Esophagus muscularis mucosa (tissue), 4 donors: ENCODE measurements at regions not wholly inside any gene's neighbourhood (a gene's known extent, or its start where the extent isn't known, plus 50 kb on each side); places are given as distances from the start of the nearest gene placed in this dataset.

Source experiments
- DNase-seq: peaks from one replicate; pipeline ENCODE4 v3.0.0-alpha.2; 2017; ENCODE audit errors: extremely low spot score
- H3K27ac ChIP-seq, 4 donors: fragments of 200-600 bp; sonication (generic); replicated peaks in 1 of 4; 1 replicate in 3 of 4; 2 replicates in 1 of 4; pipeline ENCODE4 v1.5.1; 2016 to 2019; ENCODE audit warnings: mild to moderate bottlenecking in 1 of 4
- H3K27me3 ChIP-seq, 4 donors: fragments of 200-600 bp; sonication (generic); one replicate each; pipeline versions ENCODE4 v1.5.1 to v1.6.0; 2016 to 2019
- H3K36me3 ChIP-seq, 4 donors: fragments of 200-600 bp; sonication (generic); one replicate each; pipeline ENCODE4 v1.5.1; 2016 to 2019
- H3K4me1 ChIP-seq, 4 donors: fragments of 200-600 bp; sonication (generic); one replicate each; pipeline ENCODE4 v1.5.1; 2016 to 2019
- H3K4me3 ChIP-seq, 4 donors: fragments of 200-600 bp; sonication (generic); 1 replicate in 2 of 4; 2 replicates in 2 of 4; pipeline ENCODE4 v1.5.1; 2016 to 2019; ENCODE audit warnings: mild to moderate bottlenecking in 4 of 4, moderate library complexity in 1 of 4
- H3K9me3 ChIP-seq, 4 donors: fragments of 200-600 bp; sonication (generic); 1 replicate in 3 of 4; 2 replicates in 1 of 4; pipeline ENCODE4 v1.5.1; 2016 to 2019
- EP300 ChIP-seq: sonication (generic); formaldehyde crosslinking; IDR thresholded peaks from one replicate; pipeline ENCODE4 v1.6.1; 2017; ENCODE audit warnings: antibody characterized with exemption
- POLR2A ChIP-seq: fragments of 450-650 bp; IDR thresholded peaks from one replicate; pipeline ENCODE4 v1.6.1; 2017; ENCODE audit warnings: antibody characterized with exemption, moderate library complexity, mild to moderate bottlenecking, low read depth
- POLR2AphosphoS5 ChIP-seq, 2 donors: sonication (generic); formaldehyde crosslinking; IDR thresholded peaks; one replicate each; pipeline ENCODE4 v1.6.1; 2017; ENCODE audit warnings: antibody characterized with exemption in 2 of 2
- WGBS: methylation state at CpG from one replicate; pipeline ENCODE4 v1.1.5; 2018; 5-methylcytosine and 5-hydroxymethylcytosine counted together
- intact Hi-C: fragments of 100-400 bp; cut with DNase I; formaldehyde crosslinking; loops from one replicate; pipeline ENCODE4 v1.15.1; 2023
- TF ChIP-seq, protein P1 (sequence below), 3 experiments: fragments of 200-600 bp in 2 of 3; fragments of 450-650 bp in 1 of 3; sonication (generic) in 2 of 3; IDR thresholded peaks; one replicate each; pipeline ENCODE4 v1.5.1; 2017 to 2019; ENCODE audit warnings: antibody characterized with exemption in 3 of 3, mild to moderate bottlenecking in 2 of 3, moderate library complexity in 1 of 3

DNA sequence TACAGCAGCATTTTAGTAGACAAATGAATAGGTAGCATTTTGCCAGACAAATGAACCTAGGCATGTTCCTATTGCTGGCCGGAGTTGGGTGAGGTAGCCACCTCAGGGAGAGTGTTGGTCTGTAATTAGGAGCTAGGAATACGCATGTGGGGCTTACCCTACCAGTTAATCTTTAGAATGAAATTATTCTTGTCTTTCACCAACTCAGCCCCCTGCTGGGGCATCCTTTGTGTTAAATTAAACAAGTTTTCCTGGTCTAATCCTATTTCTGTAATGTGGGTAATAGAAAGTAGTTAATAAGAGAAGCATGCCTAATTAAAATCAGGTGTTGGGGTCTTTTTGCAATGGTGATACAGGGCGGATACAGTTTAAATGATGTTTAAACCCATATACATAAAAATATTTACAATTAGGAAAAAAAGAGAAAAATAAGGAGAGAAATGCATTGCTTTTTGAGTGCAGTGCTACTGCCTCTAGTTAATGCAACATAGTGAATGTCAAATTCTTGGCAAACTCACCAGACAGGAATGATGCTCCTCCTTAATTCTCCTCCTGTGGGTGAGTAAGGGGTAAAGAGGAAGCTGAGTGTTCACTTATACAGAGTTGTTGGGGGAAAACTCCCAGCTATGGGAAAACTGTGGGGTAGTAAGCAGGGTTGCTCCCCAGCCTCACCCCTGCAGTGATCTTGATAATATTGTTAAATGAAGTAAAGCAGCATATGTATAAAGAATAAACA, 276.4 kb upstream of the EDNRB start:
- H3K4me3 ChIP-seq, result no peak overlapping the region
- no peaks in the 10 kb centered on the region for H3K4me1 ChIP-seq
- no peaks in the 10 kb centered on the region for H3K9me3 ChIP-seq
- no peaks in the 10 kb centered on the region for H3K36me3 ChIP-seq
- WGBS, result 98% methylated on average over 3 of the region's 3 CpGs
- DNase-seq, result no peak
- no peak overlapping the region for H3K27ac ChIP-seq
- no peak for TF ChIP-seq POLR2A
- TF ChIP-seq EP300, result no peak
- no peak for TF ChIP-seq POLR2AphosphoS5 (IDR thresholded peaks at IDR 0.05)
- TF ChIP-seq, protein P1, sequence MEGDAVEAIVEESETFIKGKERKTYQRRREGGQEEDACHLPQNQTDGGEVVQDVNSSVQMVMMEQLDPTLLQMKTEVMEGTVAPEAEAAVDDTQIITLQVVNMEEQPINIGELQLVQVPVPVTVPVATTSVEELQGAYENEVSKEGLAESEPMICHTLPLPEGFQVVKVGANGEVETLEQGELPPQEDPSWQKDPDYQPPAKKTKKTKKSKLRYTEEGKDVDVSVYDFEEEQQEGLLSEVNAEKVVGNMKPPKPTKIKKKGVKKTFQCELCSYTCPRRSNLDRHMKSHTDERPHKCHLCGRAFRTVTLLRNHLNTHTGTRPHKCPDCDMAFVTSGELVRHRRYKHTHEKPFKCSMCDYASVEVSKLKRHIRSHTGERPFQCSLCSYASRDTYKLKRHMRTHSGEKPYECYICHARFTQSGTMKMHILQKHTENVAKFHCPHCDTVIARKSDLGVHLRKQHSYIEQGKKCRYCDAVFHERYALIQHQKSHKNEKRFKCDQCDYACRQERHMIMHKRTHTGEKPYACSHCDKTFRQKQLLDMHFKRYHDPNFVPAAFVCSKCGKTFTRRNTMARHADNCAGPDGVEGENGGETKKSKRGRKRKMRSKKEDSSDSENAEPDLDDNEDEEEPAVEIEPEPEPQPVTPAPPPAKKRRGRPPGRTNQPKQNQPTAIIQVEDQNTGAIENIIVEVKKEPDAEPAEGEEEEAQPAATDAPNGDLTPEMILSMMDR (IDR thresholded peaks at IDR 0.05), result no peak
- no peaks in the 10 kb centered on the region for H3K27me3 ChIP-seq
- intact Hi-C loops, result no loop called here

DNA sequence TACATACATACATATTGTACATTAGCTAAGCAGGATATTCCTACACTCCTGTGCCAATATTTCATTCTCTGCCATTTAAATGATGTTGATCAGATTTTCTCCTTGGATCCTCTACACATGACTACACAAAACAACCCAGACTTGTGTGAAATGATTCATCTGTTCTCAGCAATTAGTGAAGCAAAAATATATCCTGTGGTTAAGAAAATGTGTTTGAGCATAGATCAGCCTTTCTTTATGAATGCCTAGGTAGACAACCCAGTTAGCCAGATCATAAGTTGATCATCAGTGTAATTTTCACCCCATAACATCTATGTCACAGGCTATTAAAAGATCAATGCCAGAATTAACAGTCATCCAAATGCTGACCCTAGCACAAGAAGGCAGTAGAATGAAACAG, 275.2 kb upstream of the EDNRB start:
- intact Hi-C loops, result no loop called here
- no peaks in the 10 kb centered on the region for H3K27me3 ChIP-seq
- H3K4me1 ChIP-seq, result no peaks in the 10 kb centered on the region
- no peak for TF ChIP-seq POLR2AphosphoS5 (IDR thresholded peaks at IDR 0.05)
- H3K4me3 ChIP-seq, result no peak overlapping the region
- H3K36me3 ChIP-seq, result no peaks in the 10 kb centered on the region
- H3K27ac ChIP-seq, result no peak overlapping the region
- no peak for DNase-seq
- H3K9me3 ChIP-seq, result no peaks in the 10 kb centered on the region

DNA sequence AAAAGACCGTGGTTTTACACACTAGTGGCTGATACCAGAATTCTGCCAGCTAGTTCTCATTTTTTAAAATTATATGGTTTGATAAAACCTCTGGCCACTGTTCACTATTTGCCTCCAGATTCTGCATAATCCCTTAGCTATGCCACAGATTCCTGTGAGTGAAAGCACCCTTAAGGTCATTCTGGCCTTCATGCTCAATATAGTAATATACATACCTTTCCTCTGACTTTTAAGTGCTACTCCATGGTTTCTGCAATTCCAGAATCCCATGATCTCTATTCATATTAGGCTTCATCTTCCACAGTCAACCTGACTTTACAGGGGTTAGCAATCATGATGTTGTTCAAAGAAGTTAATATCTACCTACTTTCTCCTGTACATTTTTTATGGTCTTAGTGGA, 274.1 kb upstream of the EDNRB start:
- H3K27ac ChIP-seq, result no peak overlapping the region
- intact Hi-C loops, result no loop called here
- no peaks in the 10 kb centered on the region for H3K4me1 ChIP-seq
- no peaks in the 10 kb centered on the region for H3K27me3 ChIP-seq
- no peak for DNase-seq
- TF ChIP-seq POLR2A (no peak), POLR2AphosphoS5 (IDR thresholded peaks at IDR 0.05) (no peak), EP300 (no peak)
- TF ChIP-seq, protein P1 (IDR thresholded peaks at IDR 0.05), result no peak
- no peak overlapping the region for H3K4me3 ChIP-seq
- H3K36me3 ChIP-seq, result no peaks in the 10 kb centered on the region
- H3K9me3 ChIP-seq, result no peaks in the 10 kb centered on the region
- 63% methylated on average over 1 of the region's 1 CpG for WGBS

DNA sequence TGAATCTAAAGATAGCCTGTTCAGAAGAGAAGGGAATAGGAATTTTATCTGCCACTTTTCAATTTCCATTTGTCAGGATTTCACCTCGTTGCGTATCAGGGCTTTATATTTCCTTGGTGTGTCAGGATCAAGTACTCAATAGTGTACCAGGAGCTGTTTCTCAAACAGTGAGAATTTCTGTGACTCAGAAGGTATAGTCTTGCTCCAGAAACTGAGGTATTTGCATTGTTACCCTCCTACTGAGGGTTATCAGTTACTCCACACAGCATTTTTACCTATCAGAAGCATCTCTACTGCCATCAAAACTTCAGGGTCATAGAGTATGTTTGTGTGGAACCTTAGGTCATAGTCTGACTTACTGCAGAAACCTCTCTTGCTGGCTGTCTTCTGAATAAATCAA, 271.7 kb upstream of the EDNRB start:
- Histone ChIP-seq H3K27ac (no peak overlapping the region), H3K36me3 (no peaks in the 10 kb centered on the region), H3K27me3 (no peaks in the 10 kb centered on the region), H3K9me3 (no peaks in the 10 kb centered on the region), H3K4me3 (no peak overlapping the region), H3K4me1 (no peaks in the 10 kb centered on the region)
- TF ChIP-seq POLR2A (no peak), EP300 (no peak), POLR2AphosphoS5 (IDR thresholded peaks at IDR 0.05) (no peak)
- TF ChIP-seq, protein P1 (IDR thresholded peaks at IDR 0.05), result no peak
- intact Hi-C loops, result no loop called here
- WGBS, result 80% methylated on average over 2 of the region's 2 CpGs
- DNase-seq, result no peak

DNA sequence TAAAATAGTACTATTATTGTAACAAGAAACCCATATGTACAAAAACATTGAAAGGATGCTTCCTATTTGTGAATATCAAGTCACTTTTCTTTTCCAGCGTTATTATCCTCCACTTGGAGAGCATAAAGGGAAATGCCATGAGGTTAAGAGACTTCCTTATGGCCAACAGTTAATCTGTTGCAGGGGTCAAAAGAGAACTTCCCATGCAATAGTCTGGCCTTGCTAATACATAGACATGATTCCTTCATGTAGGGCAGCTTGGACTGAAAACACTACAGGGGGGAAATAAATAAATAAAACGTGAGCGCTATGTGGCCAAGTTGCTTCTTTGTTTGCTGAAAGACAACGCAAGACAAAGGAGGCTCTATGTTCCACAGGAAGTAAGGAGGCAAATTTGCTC, 269.1 kb upstream of the EDNRB start:
- H3K4me3 ChIP-seq, result no peak overlapping the region
- intact Hi-C loops, result no loop called here
- no peak for DNase-seq
- H3K27me3 ChIP-seq, result no peaks in the 10 kb centered on the region
- H3K4me1 ChIP-seq, result no peaks in the 10 kb centered on the region
- no peak overlapping the region for H3K27ac ChIP-seq
- H3K36me3 ChIP-seq, result no peaks in the 10 kb centered on the region
- 67% methylated on average over 4 of the region's 4 CpGs for WGBS
- peaks cover 0 to 6% (median 0%) of the 10 kb centered on the region in 4 donors for H3K9me3 ChIP-seq
- TF ChIP-seq EP300 (no peak), POLR2A (no peak), POLR2AphosphoS5 (IDR thresholded peaks at IDR 0.05) (no peak)
- TF ChIP-seq, protein P1 (IDR thresholded peaks at IDR 0.05), result no peak
